CD14-positive monocyte (primary cell): ENCODE measurements at regions not wholly inside any gene's neighbourhood (a gene's known extent, or its start where the extent isn't known, plus 50 kb on each side); places are given as distances from the start of the nearest gene placed in this dataset.

Experiments
- DNase-seq, 3 donors: peaks; one replicate each; pipeline ENCODE4 v3.0.0-alpha.2; 2011 to 2022
- H2AFZ ChIP-seq: 2 replicates; pipeline ENCODE4 v1.6.0; 2012; ENCODE audit warnings: mild to moderate bottlenecking, low read depth, low read length, inconsistent platforms; ENCODE audit not compliant: insufficient read depth, poor library complexity, severe bottlenecking
- H3K27ac ChIP-seq, 2 donors: 1 replicate in 1 of 2; 2 replicates in 1 of 2; pipeline ENCODE4 v1.5.1; 2012 to 2013; ENCODE audit warnings: low read length in 2 of 2, control low read depth in 1 of 2, inconsistent platforms in 1 of 2, low read depth in 1 of 2, mild to moderate bottlenecking in 1 of 2
- H3K27me3 ChIP-seq, 2 donors: one replicate each; pipeline versions ENCODE4 v1.6.0 to v1.6.1; 2011 to 2013; ENCODE audit warnings: low read length in 2 of 2; ENCODE audit not compliant: control insufficient read depth in 2 of 2, insufficient read depth in 2 of 2
- H3K36me3 ChIP-seq, 2 donors: replicated peaks in 1 of 2; 1 replicate in 1 of 2; 2 replicates in 1 of 2; pipeline versions ENCODE4 v1.5.1 to v1.6.1; 2012 to 2013; ENCODE audit warnings: low read length in 2 of 2, control low read depth in 1 of 2, inconsistent platforms in 1 of 2, mild to moderate bottlenecking in 1 of 2; ENCODE audit not compliant: insufficient read depth in 2 of 2, control insufficient read depth in 1 of 2
- H3K4me1 ChIP-seq, 2 donors: 1 replicate in 1 of 2; 2 replicates in 1 of 2; pipeline versions ENCODE4 v1.5.1 to v1.6.1; 2012 to 2013; ENCODE audit warnings: low read length in 2 of 2, control low read depth in 1 of 2, inconsistent platforms in 1 of 2, mild to moderate bottlenecking in 1 of 2, moderate library complexity in 1 of 2; ENCODE audit not compliant: insufficient read depth in 2 of 2, control insufficient read depth in 1 of 2
- H3K4me2 ChIP-seq: replicated peaks from 2 replicates; pipeline ENCODE3; 2012; ENCODE audit warnings: low read length, moderate library complexity, mild to moderate bottlenecking; ENCODE audit not compliant: poor library complexity, severe bottlenecking; ENCODE audit errors: extremely low read depth
- H3K4me3 ChIP-seq, 3 experiments: fragments of 200-600 bp in 1 of 3; sonication (generic) in 1 of 3; replicated peaks in 1 of 3; 1 replicate in 2 of 3; 2 replicates in 1 of 3; pipeline ENCODE4 v1.5.1; 2011 to 2013; ENCODE audit warnings: low read length in 3 of 3, mild to moderate bottlenecking in 3 of 3, control low read depth in 2 of 3, low read depth in 2 of 3, inconsistent platforms in 1 of 3, moderate library complexity in 1 of 3
- H3K79me2 ChIP-seq: 2 replicates; pipeline ENCODE4 v1.6.0; 2012; ENCODE audit warnings: mild to moderate bottlenecking, control low read depth, inconsistent platforms, low read length, moderate library complexity; ENCODE audit not compliant: insufficient read depth
- H3K9ac ChIP-seq: 2 replicates; pipeline ENCODE4 v1.6.0; 2017; ENCODE audit warnings: low read length, mild to moderate bottlenecking; ENCODE audit not compliant: insufficient read depth, poor library complexity, severe bottlenecking
- H3K9me3 ChIP-seq, 2 donors: replicated peaks in 1 of 2; 1 replicate in 1 of 2; 2 replicates in 1 of 2; pipeline versions ENCODE4 v1.5.1 to v1.6.1; 2012 to 2013; ENCODE audit warnings: low read length in 2 of 2, control low read depth in 1 of 2; ENCODE audit not compliant: control insufficient read depth in 1 of 2, insufficient read depth in 1 of 2
- H4K20me1 ChIP-seq: 2 replicates; pipeline ENCODE4 v1.6.0; 2012; ENCODE audit warnings: mild to moderate bottlenecking, low read length, control low read depth, moderate library complexity; ENCODE audit not compliant: insufficient read depth
- H3K27ac Mint-ChIP-seq, 7 donors: one replicate each; pipeline ENCODE4 v1.8.0; 2020; ENCODE audit warnings: mild to moderate bottlenecking in 7 of 7, mixed read lengths in 7 of 7, moderate library complexity in 6 of 7, inconsistent platforms in 2 of 7
- H3K27me3 Mint-ChIP-seq, 3 donors: one replicate each; pipeline ENCODE4 v1.8.0; 2021 to 2022; ENCODE audit warnings: low read depth in 3 of 3, mild to moderate bottlenecking in 3 of 3, mixed read lengths in 3 of 3, moderate library complexity in 3 of 3, inconsistent platforms in 1 of 3
- H3K36me3 Mint-ChIP-seq, 2 donors: one replicate each; pipeline ENCODE4 v1.8.0; 2020; ENCODE audit warnings: mixed read lengths in 2 of 2, inconsistent platforms in 1 of 2, mild to moderate bottlenecking in 1 of 2
- H3K4me1 Mint-ChIP-seq: one replicate; pipeline ENCODE4 v1.8.0; 2020; ENCODE audit warnings: mild to moderate bottlenecking, mixed read lengths
- H3K4me3 Mint-ChIP-seq, 2 donors: one replicate each; pipeline ENCODE4 v1.8.0; 2020; ENCODE audit warnings: mild to moderate bottlenecking in 2 of 2, mixed read lengths in 2 of 2, moderate library complexity in 1 of 2
- H3K9me3 Mint-ChIP-seq, 7 donors: one replicate each; pipeline ENCODE4 v1.8.0; 2020 to 2022; ENCODE audit warnings: mixed read lengths in 7 of 7, mild to moderate bottlenecking in 6 of 7, moderate library complexity in 6 of 7, inconsistent platforms in 2 of 7
- WGBS: methylation state at CpG from one replicate; pipeline ENCODE4 v1.1.5; 2013; ENCODE audit warnings: missing lambda C conversion rate; ENCODE audit not compliant: insufficient coverage; 5-methylcytosine and 5-hydroxymethylcytosine counted together
- intact Hi-C, 2 donors: fragments of 100-400 bp; cut with micrococcal nuclease; formaldehyde crosslinking; loops; one replicate each; pipeline versions ENCODE4 v1.15.0 to v1.15.1; 2023
- TF ChIP-seq, protein P1 (sequence below): fragments of 200-600 bp; IDR thresholded peaks from one replicate; pipeline ENCODE4 v1.8.0; 2022; ENCODE audit warnings: antibody characterized with exemption, mild to moderate bottlenecking

DNA sequence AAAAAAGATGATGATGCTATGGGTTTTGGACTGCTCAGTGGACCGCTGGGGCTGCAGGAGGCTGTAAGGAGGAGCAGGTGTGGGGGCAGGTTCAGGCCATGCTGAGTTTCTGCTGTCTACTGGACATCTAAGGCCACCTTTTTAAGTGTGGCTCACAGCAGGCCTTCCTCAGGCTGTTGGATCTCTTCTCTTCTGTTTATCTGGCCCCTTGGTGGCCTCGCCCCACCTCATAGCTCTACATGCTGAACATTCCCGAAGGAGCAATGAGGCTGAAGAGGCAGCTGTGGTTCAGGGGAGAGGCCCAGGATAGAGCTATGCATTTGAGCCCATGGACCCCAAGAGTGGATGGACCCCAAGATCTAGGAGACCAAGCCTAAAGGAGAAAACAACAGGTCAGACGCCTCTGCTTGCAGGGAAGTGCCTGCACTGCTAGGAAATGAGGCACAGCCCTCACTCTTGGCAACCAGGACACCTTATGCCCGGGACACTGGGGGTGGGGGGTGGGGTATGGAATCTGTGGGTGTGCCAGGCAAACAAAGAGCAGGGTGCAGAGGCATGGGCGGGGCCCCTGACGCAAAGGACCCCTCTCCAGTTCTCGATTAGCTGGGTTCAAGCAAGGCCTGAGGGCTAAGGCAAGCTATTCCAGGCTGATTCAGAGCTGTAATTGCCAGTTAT is 168.9 kb downstream of the BCOR start:
- Histone ChIP-seq H3K9me3 (no peaks in the 10 kb centered on the region), H4K20me1 (no peaks in the 10 kb centered on the region), H2AFZ (no peak overlapping the region), H3K4me1 (no peaks in the 10 kb centered on the region), H3K4me3 (no peak overlapping the region), H3K36me3 (no peaks in the 10 kb centered on the region), H3K9ac (no peak overlapping the region), H3K27ac (no peak overlapping the region), H3K79me2 (no peaks in the 10 kb centered on the region), H3K27me3 (no peaks in the 10 kb centered on the region), H3K4me2 (no peak overlapping the region)
- no peaks in the 10 kb centered on the region for H3K4me1 Mint-ChIP-seq
- TF ChIP-seq, protein P1, sequence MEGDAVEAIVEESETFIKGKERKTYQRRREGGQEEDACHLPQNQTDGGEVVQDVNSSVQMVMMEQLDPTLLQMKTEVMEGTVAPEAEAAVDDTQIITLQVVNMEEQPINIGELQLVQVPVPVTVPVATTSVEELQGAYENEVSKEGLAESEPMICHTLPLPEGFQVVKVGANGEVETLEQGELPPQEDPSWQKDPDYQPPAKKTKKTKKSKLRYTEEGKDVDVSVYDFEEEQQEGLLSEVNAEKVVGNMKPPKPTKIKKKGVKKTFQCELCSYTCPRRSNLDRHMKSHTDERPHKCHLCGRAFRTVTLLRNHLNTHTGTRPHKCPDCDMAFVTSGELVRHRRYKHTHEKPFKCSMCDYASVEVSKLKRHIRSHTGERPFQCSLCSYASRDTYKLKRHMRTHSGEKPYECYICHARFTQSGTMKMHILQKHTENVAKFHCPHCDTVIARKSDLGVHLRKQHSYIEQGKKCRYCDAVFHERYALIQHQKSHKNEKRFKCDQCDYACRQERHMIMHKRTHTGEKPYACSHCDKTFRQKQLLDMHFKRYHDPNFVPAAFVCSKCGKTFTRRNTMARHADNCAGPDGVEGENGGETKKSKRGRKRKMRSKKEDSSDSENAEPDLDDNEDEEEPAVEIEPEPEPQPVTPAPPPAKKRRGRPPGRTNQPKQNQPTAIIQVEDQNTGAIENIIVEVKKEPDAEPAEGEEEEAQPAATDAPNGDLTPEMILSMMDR: no peak
- H3K4me3 Mint-ChIP-seq: no peak overlapping the region
- peaks cover 0 to 7% (median 2%) of the 10 kb centered on the region in 3 donors for H3K27me3 Mint-ChIP-seq
- no peak for DNase-seq
- WGBS: 90% methylated on average over 4 of the region's 8 CpGs
- H3K27ac Mint-ChIP-seq: no peak overlapping the region
- no peaks in the 10 kb centered on the region for H3K9me3 Mint-ChIP-seq
- no peaks in the 10 kb centered on the region for H3K36me3 Mint-ChIP-seq
- intact Hi-C loops: no loop called here

DNA sequence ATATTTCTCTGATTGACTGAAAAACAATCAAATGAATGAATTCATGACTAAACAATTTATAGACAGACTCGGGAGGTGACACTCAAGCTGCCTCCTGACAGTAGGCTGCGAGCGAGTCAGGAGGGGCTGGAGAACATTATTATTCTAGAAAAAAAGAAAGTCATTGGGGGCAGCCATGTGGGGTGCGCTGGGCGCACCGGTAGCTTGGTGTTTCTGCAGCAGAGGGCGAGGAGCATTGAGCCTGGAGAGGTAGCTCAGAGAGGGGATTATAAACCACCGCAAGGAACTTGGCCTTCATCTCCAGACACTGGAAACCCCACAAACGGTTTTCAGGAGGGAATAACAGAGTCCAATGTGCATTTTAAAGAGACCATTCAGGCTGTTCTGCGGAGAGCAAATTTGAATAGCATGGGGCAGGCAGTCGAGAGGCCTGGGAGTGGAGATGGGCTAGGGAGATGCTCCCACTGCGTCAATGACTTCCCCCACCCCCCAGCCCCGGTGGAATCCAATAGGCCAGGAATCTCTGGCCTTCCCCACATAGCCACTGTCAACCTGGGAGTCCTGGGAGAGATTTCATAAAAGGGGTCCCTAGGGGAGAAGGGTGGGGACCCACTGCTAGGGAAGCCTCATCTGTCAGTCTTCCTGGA is 168.3 kb downstream of the BCOR start:
- H3K4me3 Mint-ChIP-seq: no peak overlapping the region

More for the DNA sequence above, 168.3 kb downstream of the BCOR start:
- H3K9me3 Mint-ChIP-seq: no peaks in the 10 kb centered on the region
- Histone ChIP-seq H3K9ac (no peak overlapping the region), H2AFZ (no peak overlapping the region), H3K4me3 (no peak overlapping the region), H3K9me3 (no peaks in the 10 kb centered on the region), H3K4me2 (no peak overlapping the region), H3K27ac (no peak overlapping the region), H3K27me3 (no peaks in the 10 kb centered on the region), H3K36me3 (no peaks in the 10 kb centered on the region), H3K4me1 (no peaks in the 10 kb centered on the region), H3K79me2 (no peaks in the 10 kb centered on the region), H4K20me1 (no peaks in the 10 kb centered on the region)
- no peak overlapping the region for H3K27ac Mint-ChIP-seq
- H3K36me3 Mint-ChIP-seq: no peaks in the 10 kb centered on the region
- intact Hi-C loops: no loop called here
- no peak for DNase-seq
- TF ChIP-seq, protein P1: no peak
- H3K27me3 Mint-ChIP-seq: peaks cover 0 to 7% (median 2%) of the 10 kb centered on the region in 3 donors
- no peaks in the 10 kb centered on the region for H3K4me1 Mint-ChIP-seq
- whole genome bisulfite sequencing: no CpG with 5 or more reads among the region's 13 CpGs
